ENCODE measurements at regions not wholly inside any gene's neighbourhood (a gene's known extent, or its start where the extent isn't known, plus 50 kb on each side); places are given as distances from the start of the nearest gene placed in this dataset.
"Not testable (repeated sequence)": the region's sequence is repeated elsewhere in the genome, so short reads cannot be mapped to it uniquely, and the experiment has no call there.

DNA sequence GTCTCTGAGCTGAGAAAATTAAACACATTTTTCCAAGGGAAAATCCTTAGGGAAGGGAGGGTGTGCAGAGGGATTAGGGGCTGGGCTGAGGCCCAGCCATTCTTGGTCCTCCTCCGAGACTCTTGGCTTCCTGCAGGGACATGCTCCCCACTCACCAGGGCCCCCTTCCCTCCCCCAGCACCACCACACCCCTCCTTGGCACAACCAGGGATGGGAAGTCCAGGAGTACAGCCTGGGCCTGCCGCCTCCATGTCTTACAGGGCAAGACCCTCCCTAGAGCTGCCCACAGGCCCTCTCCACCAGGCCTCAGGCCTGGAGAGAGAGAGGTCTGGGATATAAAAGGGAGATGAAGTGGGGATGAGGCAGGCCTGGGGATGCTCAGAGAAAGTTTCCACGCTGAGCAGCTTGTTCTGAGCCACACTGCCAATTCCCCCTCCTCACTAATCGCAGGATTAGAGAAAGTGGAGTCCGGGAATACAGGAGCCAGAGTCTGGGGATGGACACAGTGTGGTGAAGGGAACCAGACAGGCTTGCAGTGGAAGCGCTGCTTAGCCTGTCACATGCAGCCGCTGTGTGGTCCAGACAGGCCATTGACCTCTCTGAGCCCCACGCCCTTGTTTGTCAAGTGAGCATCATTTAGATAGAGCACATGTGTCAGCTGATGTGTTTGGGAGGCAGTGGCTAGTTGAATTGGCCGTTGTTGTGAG, 105.5 kb downstream of the MRPL14 start:
- Histone ChIP-seq H3K4me3 (ENCODE audit: low read length in 2 of 2) (no peak overlapping the region), H3K36me3 (ENCODE audit: control insufficient read depth in 2 of 2, insufficient read depth in 2 of 2, low read length in 1 of 2) (no peaks in the 10 kb centered on the region), H3K4me1 (ENCODE audit: control insufficient read depth in 2 of 2, insufficient read depth in 2 of 2, low read length in 2 of 2) (no peaks in the 10 kb centered on the region), H3K9me3 (ENCODE audit: control insufficient read depth in 2 of 2, insufficient read depth in 1 of 2, low read length in 1 of 2) (no peaks in the 10 kb centered on the region), H3K27ac (ENCODE audit: low read depth in 1 of 2, low read length in 1 of 2) (no peak overlapping the region), H3K27me3 (ENCODE audit: control insufficient read depth in 2 of 2, insufficient read depth in 1 of 2, low read length in 1 of 2) (no peaks in the 10 kb centered on the region)
- WGBS, result 96% methylated on average over 9 of the region's 9 CpGs
- no peak for DNase-seq (ENCODE audit: low read depth in 6 of 9, low spot score in 9 of 9)

DNA sequence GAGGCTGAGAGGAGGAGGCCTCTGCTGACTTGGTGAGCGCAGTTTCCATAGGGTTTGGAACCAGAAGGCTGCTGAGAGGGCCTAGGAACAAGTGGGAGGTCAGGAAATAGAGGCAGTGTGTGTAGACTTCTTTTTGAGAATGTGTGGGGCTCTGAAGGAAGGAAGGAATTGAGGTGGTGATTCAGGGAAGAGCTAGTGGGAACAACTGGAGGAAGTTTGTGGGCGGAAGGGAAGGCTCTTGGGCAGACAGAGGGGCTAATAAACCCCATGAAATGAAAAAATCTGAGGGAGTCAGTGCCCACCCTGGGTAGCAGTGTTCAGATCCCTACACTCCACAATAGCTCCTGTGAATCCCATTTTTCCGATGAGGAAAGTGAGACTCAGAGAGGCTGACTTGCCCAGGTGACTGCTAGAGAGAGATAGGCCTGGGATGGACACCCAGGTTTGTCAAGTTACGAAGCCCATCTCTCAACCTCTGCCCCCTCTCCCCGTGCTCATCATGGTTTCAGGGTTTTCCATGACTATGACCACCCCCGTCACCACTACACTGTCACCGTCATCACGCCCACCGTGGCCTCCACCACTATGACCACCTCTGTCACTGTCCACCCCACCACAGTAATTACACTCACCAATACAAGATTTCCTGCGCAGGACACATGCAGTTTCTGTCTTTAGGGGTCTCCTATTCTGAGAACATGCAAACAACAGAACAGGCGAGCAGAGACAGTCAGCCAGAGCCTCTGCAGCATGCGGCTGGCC, 106.4 kb downstream of the MRPL14 start:
- no peaks in the 10 kb centered on the region for H3K9me3 ChIP-seq (ENCODE audit: control insufficient read depth in 2 of 2, insufficient read depth in 1 of 2, low read length in 1 of 2)
- no peak overlapping the region for H3K4me3 ChIP-seq (ENCODE audit: low read length in 2 of 2)
- no peaks in the 10 kb centered on the region for H3K36me3 ChIP-seq (ENCODE audit: control insufficient read depth in 2 of 2, insufficient read depth in 2 of 2, low read length in 1 of 2)
- WGBS, result 96% methylated on average over 12 of the region's 12 CpGs
- H3K27me3 ChIP-seq (ENCODE audit: control insufficient read depth in 2 of 2, insufficient read depth in 1 of 2, low read length in 1 of 2), result no peaks in the 10 kb centered on the region
- H3K4me1 ChIP-seq (ENCODE audit: control insufficient read depth in 2 of 2, insufficient read depth in 2 of 2, low read length in 2 of 2), result no peaks in the 10 kb centered on the region
- DNase-seq (ENCODE audit: low read depth in 6 of 9, low spot score in 9 of 9), result no peak
- no peak overlapping the region for H3K27ac ChIP-seq (ENCODE audit: low read depth in 1 of 2, low read length in 1 of 2)

DNA sequence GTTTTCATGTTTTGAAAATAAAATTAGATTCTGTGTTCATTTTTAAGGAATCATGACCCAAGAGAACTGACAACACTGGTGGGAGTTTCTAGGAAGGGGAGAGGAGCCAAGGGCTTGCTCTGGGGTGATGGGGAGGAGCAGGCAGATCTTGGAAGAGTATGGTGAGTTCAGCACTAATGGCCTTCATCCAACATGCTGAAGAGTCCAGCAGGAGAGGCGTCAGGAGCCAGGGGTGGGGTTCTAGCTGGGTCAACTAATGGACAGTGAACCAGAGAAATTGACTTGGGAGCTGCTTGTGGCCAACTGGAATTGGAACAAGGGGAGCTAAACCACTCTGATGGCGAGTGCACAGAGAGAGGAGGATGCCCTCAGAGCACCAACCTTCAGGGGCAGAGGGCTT, 107.1 kb downstream of the MRPL14 start:
- no peak overlapping the region for H3K4me3 ChIP-seq (ENCODE audit: low read length in 2 of 2)
- DNase-seq (ENCODE audit: low read depth in 6 of 9, low spot score in 9 of 9), result no peak
- H3K27me3 ChIP-seq (ENCODE audit: control insufficient read depth in 2 of 2, insufficient read depth in 1 of 2, low read length in 1 of 2), result no peaks in the 10 kb centered on the region
- H3K36me3 ChIP-seq (ENCODE audit: control insufficient read depth in 2 of 2, insufficient read depth in 2 of 2, low read length in 1 of 2), result no peaks in the 10 kb centered on the region
- H3K27ac ChIP-seq (ENCODE audit: low read depth in 1 of 2, low read length in 1 of 2), result no peak overlapping the region
- WGBS, result 94% methylated on average over 2 of the region's 2 CpGs
- no peaks in the 10 kb centered on the region for H3K4me1 ChIP-seq (ENCODE audit: control insufficient read depth in 2 of 2, insufficient read depth in 2 of 2, low read length in 2 of 2)
- H3K9me3 ChIP-seq (ENCODE audit: control insufficient read depth in 2 of 2, insufficient read depth in 1 of 2, low read length in 1 of 2), result no peaks in the 10 kb centered on the region

DNA sequence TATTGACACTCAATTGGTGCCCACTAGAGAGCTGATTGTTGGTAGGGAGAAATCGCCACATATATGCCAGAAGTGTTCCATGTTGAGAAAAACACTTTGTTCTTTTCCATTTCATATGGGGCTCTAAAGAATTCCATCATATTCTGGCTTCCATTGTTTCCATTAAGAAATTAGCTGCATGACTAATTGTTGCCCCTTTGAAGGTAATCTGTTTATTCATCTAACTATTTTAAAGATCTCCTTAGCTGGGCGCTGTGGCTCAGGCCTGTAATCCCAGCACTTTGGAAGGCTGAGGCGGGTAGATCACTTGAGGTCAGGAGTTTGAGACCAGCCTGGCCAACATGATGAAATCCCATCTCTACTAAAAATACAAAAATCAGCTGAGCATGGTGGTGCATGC, 109.9 kb downstream of the MRPL14 start:
- not testable (repeated sequence) for H3K4me1 ChIP-seq (ENCODE audit: control insufficient read depth in 2 of 2, insufficient read depth in 2 of 2, low read length in 2 of 2); H3K36me3 ChIP-seq (ENCODE audit: control insufficient read depth in 2 of 2, insufficient read depth in 2 of 2, low read length in 1 of 2); DNase-seq (ENCODE audit: low read depth in 6 of 9, low spot score in 9 of 9); H3K27me3 ChIP-seq (ENCODE audit: control insufficient read depth in 2 of 2, insufficient read depth in 1 of 2, low read length in 1 of 2); H3K4me3 ChIP-seq (ENCODE audit: low read length in 2 of 2); H3K9me3 ChIP-seq (ENCODE audit: control insufficient read depth in 2 of 2, insufficient read depth in 1 of 2, low read length in 1 of 2); H3K27ac ChIP-seq (ENCODE audit: low read depth in 1 of 2, low read length in 1 of 2)
- WGBS, result 97% methylated on average over 3 of the region's 3 CpGs

DNA sequence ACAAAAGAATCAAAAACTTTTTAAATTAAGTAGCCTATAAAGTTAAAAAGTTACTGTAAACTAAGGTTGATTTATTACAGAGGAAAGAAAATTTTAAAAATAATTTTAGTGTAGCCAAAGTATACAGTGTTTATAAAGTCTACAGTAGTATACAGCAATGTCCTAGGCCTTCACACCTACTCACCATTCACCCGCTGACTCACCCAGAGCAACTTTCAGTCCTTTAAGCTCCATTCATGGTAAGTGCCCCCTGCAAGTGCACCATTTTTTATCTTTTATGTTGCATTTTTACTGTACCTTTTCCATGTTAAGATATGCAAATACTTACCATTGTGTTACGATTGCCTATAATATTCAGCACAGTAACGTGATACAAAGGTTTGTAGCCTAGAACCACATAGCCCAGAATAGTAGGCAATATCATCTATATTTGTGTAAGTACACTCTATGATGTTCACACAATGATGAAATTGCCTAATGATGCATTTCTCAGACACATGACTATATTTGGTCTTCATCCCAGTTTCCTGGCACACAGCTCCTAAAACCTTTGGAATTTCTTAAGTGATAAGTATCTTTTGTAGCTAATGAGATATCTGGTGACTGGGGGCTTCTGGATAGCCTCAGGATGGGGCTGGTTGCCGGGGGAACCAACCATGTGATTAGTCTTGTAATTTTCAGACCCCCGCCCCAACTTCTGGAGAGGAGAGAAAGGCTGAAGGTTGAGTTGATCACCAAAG, 111.0 kb downstream of the MRPL14 start:
- no peak overlapping the region for H3K27ac ChIP-seq (ENCODE audit: low read depth in 1 of 2, low read length in 1 of 2)
- no peaks in the 10 kb centered on the region for H3K9me3 ChIP-seq (ENCODE audit: control insufficient read depth in 2 of 2, insufficient read depth in 1 of 2, low read length in 1 of 2)
- no peaks in the 10 kb centered on the region for H3K36me3 ChIP-seq (ENCODE audit: control insufficient read depth in 2 of 2, insufficient read depth in 2 of 2, low read length in 1 of 2)
- H3K4me3 ChIP-seq (ENCODE audit: low read length in 2 of 2), result no peak overlapping the region
- no peak for DNase-seq (ENCODE audit: low read depth in 6 of 9, low spot score in 9 of 9)
- H3K4me1 ChIP-seq (ENCODE audit: control insufficient read depth in 2 of 2, insufficient read depth in 2 of 2, low read length in 2 of 2), result no peaks in the 10 kb centered on the region
- no peaks in the 10 kb centered on the region for H3K27me3 ChIP-seq (ENCODE audit: control insufficient read depth in 2 of 2, insufficient read depth in 1 of 2, low read length in 1 of 2)
- WGBS, result 98% methylated on average over 5 of the region's 5 CpGs

DNA sequence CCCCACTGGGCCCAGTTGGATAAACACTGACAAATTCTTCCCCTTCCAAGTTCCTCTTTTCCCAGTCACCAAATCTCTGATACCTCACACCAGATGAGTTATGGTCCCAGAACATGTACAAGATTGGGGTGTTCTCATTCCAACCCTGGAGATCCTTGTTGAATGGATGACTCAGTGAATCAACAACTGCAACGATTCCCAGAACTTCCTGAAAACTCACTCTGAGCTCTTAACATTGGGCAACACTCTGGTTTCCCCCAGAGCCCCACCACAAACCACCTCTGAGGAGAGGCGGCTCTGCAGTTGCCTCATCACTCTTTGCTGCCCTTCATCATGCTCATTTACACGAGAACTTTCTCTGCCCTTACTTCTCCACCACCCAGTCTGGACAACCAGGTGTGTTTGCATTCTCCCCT, 115.2 kb downstream of the MRPL14 start:
- WGBS, result 34% methylated on average over 3 of the region's 3 CpGs

DNA sequence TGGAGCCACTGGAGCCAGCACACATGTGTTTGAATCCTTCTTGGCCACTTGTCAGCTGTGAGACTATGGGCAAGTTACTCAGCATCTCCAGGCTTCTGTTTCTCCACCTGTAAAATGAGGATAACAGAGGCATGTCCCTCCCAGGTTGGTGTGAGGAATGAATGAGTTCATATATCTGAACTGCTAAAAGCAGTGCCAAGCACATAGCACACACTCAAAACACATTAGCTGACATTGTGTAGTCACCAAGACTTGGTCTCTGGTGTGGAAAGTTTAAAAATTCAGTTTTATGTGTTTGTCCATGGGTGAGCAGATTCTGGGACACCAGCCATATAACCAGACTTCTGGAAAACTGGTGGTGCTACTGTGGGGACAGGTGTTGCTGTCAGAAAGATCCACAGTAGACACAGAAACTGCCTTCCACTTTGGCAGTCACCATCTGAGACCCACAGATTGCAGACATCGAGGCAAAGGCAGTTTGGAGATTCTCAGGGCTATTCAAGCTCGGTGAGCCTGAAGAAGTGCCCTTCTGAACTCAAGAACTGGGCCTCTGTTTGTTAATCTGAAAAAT, 115.8 kb downstream of the MRPL14 start:
- Histone ChIP-seq H3K9me3 (ENCODE audit: control insufficient read depth in 2 of 2, insufficient read depth in 1 of 2, low read length in 1 of 2) (no peaks in the 10 kb centered on the region), H3K27me3 (ENCODE audit: control insufficient read depth in 2 of 2, insufficient read depth in 1 of 2, low read length in 1 of 2) (no peaks in the 10 kb centered on the region), H3K36me3 (ENCODE audit: control insufficient read depth in 2 of 2, insufficient read depth in 2 of 2, low read length in 1 of 2) (no peaks in the 10 kb centered on the region), H3K4me3 (ENCODE audit: low read length in 2 of 2) (no peak overlapping the region), H3K4me1 (ENCODE audit: control insufficient read depth in 2 of 2, insufficient read depth in 2 of 2, low read length in 2 of 2) (peaks cover 0 to 11% of the 10 kb centered on the region in 2 donors), H3K27ac (ENCODE audit: low read depth in 1 of 2, low read length in 1 of 2) (no peak overlapping the region)
- 95% methylated on average over 2 of the region's 2 CpGs for WGBS
- no peak for DNase-seq (ENCODE audit: low read depth in 6 of 9, low spot score in 9 of 9)

More for the DNA sequence above, 115.2 kb downstream of the MRPL14 start:
- no peak overlapping the region for H3K27ac ChIP-seq (ENCODE audit: low read depth in 1 of 2, low read length in 1 of 2)
- H3K27me3 ChIP-seq (ENCODE audit: control insufficient read depth in 2 of 2, insufficient read depth in 1 of 2, low read length in 1 of 2), result no peaks in the 10 kb centered on the region
- H3K4me1 ChIP-seq (ENCODE audit: control insufficient read depth in 2 of 2, insufficient read depth in 2 of 2, low read length in 2 of 2), result peaks cover 0 to 8% of the 10 kb centered on the region in 2 donors
- H3K36me3 ChIP-seq (ENCODE audit: control insufficient read depth in 2 of 2, insufficient read depth in 2 of 2, low read length in 1 of 2), result no peaks in the 10 kb centered on the region
- no peaks in the 10 kb centered on the region for H3K9me3 ChIP-seq (ENCODE audit: control insufficient read depth in 2 of 2, insufficient read depth in 1 of 2, low read length in 1 of 2)
- H3K4me3 ChIP-seq (ENCODE audit: low read length in 2 of 2), result no peak overlapping the region
- DNase-seq (ENCODE audit: low read depth in 6 of 9, low spot score in 9 of 9), result no peak

DNA sequence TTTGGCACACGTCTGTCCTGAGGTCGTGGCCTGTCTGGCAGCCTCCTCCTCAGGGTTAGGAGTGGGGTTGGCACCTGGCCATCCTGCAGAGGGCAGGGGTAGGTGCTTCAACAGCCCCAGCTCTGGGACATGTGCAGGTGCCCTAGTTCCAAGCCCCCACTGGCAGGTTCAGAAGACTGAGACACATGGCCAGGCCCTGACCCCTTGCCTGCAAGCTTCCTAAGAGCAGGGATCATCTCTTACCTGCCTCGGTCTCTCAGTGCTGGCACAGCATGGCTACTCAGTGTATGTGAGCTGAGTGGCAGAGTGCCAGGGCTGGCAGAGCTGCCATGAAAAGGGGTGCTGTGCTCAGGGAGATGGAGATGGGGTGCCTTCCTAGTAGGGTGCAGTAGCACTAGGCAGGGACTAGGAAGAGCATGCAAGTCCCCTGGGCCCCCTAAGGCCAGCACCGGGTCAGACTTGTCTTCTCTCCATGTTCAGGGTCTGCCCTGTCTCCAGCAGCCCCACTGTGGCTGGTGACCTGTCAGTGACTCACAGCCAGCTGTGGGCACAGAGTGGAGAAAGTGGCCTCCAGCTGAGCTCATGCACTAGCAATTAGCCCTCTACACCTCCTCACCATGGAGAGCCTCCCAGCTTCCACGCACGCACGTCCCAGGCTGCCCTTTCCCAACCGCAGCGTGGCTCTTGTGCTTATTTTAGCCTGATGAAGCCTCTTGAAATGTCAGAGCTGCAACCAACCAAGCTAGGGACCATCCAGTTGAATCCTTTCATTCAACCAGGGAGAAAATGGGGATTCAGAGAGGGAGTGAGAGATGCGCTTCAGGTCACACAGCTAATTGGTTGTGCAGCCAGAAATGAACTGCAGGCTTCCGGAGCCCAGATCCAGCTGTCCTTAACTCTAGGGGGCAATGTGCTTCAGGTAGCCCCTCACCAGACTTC, 116.6 kb downstream of the MRPL14 start:
- no peaks in the 10 kb centered on the region for H3K36me3 ChIP-seq (ENCODE audit: control insufficient read depth in 2 of 2, insufficient read depth in 2 of 2, low read length in 1 of 2)
- no peak overlapping the region for H3K4me3 ChIP-seq (ENCODE audit: low read length in 2 of 2)
- H3K27ac ChIP-seq (ENCODE audit: low read depth in 1 of 2, low read length in 1 of 2), result no peak overlapping the region
- no peak for DNase-seq (ENCODE audit: low read depth in 6 of 9, low spot score in 9 of 9)
- H3K9me3 ChIP-seq (ENCODE audit: control insufficient read depth in 2 of 2, insufficient read depth in 1 of 2, low read length in 1 of 2), result no peaks in the 10 kb centered on the region
- H3K4me1 ChIP-seq (ENCODE audit: control insufficient read depth in 2 of 2, insufficient read depth in 2 of 2, low read length in 2 of 2), result peaks cover 0 to 11% of the 10 kb centered on the region in 2 donors
- WGBS, result 93% methylated on average over 11 of the region's 11 CpGs
- peaks cover 0 to 2% of the 10 kb centered on the region in 2 donors for H3K27me3 ChIP-seq (ENCODE audit: control insufficient read depth in 2 of 2, insufficient read depth in 1 of 2, low read length in 1 of 2)

All from thymus (tissue), 11 donors.